ENCODE measurements at regions not wholly inside any gene's neighbourhood (a gene's known extent, or its start where the extent isn't known, plus 50 kb on each side); places are given as distances from the start of the nearest gene placed in this dataset.
A peak's percentile ranks its signal among the peaks of the same experiment; 100 is the strongest.

- no peaks in the 10 kb centered on the region for H3K36me3 Mint-ChIP-seq
- peak; percentile 31 for DNase-seq
- peaks cover 3% of the 10 kb centered on the region for H3K4me1 Mint-ChIP-seq
- POLR2A ChIA-PET: no interaction called here
- H3K9me3 Mint-ChIP-seq: no peaks in the 10 kb centered on the region
- peaks cover 2% of the 10 kb centered on the region for H3K27me3 Mint-ChIP-seq
- H3K4me3 Mint-ChIP-seq: no peak overlapping the region
- H3K27ac Mint-ChIP-seq: no peak overlapping the region
- ATAC-seq (ENCODE audit: low read depth): peak; percentile 36
These were observed 88.6 kb upstream of the ZNF280D start for GRCh38 chr15:56821721-56822425.

- no peak for ATAC-seq (ENCODE audit: low read depth)
- peaks cover 3% of the 10 kb centered on the region for H3K4me1 Mint-ChIP-seq
- H3K4me3 Mint-ChIP-seq: no peak overlapping the region
- H3K27me3 Mint-ChIP-seq: no peaks in the 10 kb centered on the region
- DNase-seq: no peak
- H3K36me3 Mint-ChIP-seq: no peaks in the 10 kb centered on the region
- POLR2A ChIA-PET: no interaction called here
- H3K9me3 Mint-ChIP-seq: no peaks in the 10 kb centered on the region
- H3K27ac Mint-ChIP-seq: no peak overlapping the region
These were observed 87.0 kb upstream of the ZNF280D start for GRCh38 chr15:56820333-56820732.

- H3K27me3 Mint-ChIP-seq: no peaks in the 10 kb centered on the region
- ATAC-seq (ENCODE audit: low read depth): no peak
- H3K4me3 Mint-ChIP-seq: no peak overlapping the region
- no peak for DNase-seq
- no peaks in the 10 kb centered on the region for H3K9me3 Mint-ChIP-seq
- H3K27ac Mint-ChIP-seq: no peak overlapping the region
- peaks cover 8% of the 10 kb centered on the region for H3K4me1 Mint-ChIP-seq
- no peaks in the 10 kb centered on the region for H3K36me3 Mint-ChIP-seq
- POLR2A ChIA-PET: no interaction called here
These were observed 84.2 kb upstream of the ZNF280D start for GRCh38 chr15:56817321-56818080.

- POLR2A ChIA-PET: no interaction called here
- H3K36me3 Mint-ChIP-seq: no peaks in the 10 kb centered on the region
- H3K9me3 Mint-ChIP-seq: no peaks in the 10 kb centered on the region
- DNase-seq (no peak), ATAC-seq (ENCODE audit: low read depth) (no peak)
- no peaks in the 10 kb centered on the region for H3K27me3 Mint-ChIP-seq
- peaks cover 8% of the 10 kb centered on the region for H3K4me1 Mint-ChIP-seq
- no peak overlapping the region for H3K27ac Mint-ChIP-seq
- no peak overlapping the region for H3K4me3 Mint-ChIP-seq
These were observed 83.5 kb upstream of the ZNF280D start for GRCh38 chr15:56816781-56817180.

- no peaks in the 10 kb centered on the region for H3K27me3 Mint-ChIP-seq
- ATAC-seq (ENCODE audit: low read depth): no peak
- H3K36me3 Mint-ChIP-seq: no peaks in the 10 kb centered on the region
- DNase-seq: no peak
- POLR2A ChIA-PET: no interaction called here
- H3K9me3 Mint-ChIP-seq: peaks cover 2% of the 10 kb centered on the region
- peaks cover 7% of the 10 kb centered on the region for H3K4me1 Mint-ChIP-seq
- no peak overlapping the region for H3K4me3 Mint-ChIP-seq
- H3K27ac Mint-ChIP-seq: no peak overlapping the region
These were observed 81.9 kb upstream of the ZNF280D start for GRCh38 chr15:56815247-56815646.

GRCh38 chr15:56814429-56814828, 81.1 kb upstream of the ZNF280D start:
- no peak overlapping the region for H3K4me3 Mint-ChIP-seq
- ATAC-seq (ENCODE audit: low read depth): no peak
- H3K27ac Mint-ChIP-seq: no peak overlapping the region
- H3K27me3 Mint-ChIP-seq: no peaks in the 10 kb centered on the region
- peaks cover 5% of the 10 kb centered on the region for H3K4me1 Mint-ChIP-seq
- H3K36me3 Mint-ChIP-seq: no peaks in the 10 kb centered on the region
- peaks cover 5% of the 10 kb centered on the region for H3K9me3 Mint-ChIP-seq
- POLR2A ChIA-PET: no interaction called here
- no peak for DNase-seq

- Mint-ChIP-seq H3K4me1 (peaks cover 5% of the 10 kb centered on the region), H3K27ac (no peak overlapping the region), H3K27me3 (no peaks in the 10 kb centered on the region), H3K9me3 (peaks cover 9% of the 10 kb centered on the region), H3K36me3 (no peaks in the 10 kb centered on the region), H3K4me3 (no peak overlapping the region)
- POLR2A ChIA-PET: no interaction called here
- DNase-seq: no peak
- no peak for ATAC-seq (ENCODE audit: low read depth)
These were observed 80.7 kb upstream of the ZNF280D start for GRCh38 chr15:56813995-56814394.

GRCh38 chr15:56812961-56813360, 79.7 kb upstream of the ZNF280D start:
- H3K27ac Mint-ChIP-seq: no peak overlapping the region
- POLR2A ChIA-PET: no interaction called here
- no peak overlapping the region for H3K4me3 Mint-ChIP-seq
- H3K36me3 Mint-ChIP-seq: no peaks in the 10 kb centered on the region
- DNase-seq (no peak), ATAC-seq (ENCODE audit: low read depth) (no peak)
- peaks cover 5% of the 10 kb centered on the region for H3K4me1 Mint-ChIP-seq
- no peaks in the 10 kb centered on the region for H3K27me3 Mint-ChIP-seq
- peaks cover 14% of the 10 kb centered on the region for H3K9me3 Mint-ChIP-seq

- no peaks in the 10 kb centered on the region for H3K27me3 Mint-ChIP-seq
- no peak overlapping the region for H3K4me3 Mint-ChIP-seq
- POLR2A ChIA-PET: no interaction called here
- no peak overlapping the region for H3K27ac Mint-ChIP-seq
- H3K36me3 Mint-ChIP-seq: peaks cover 1% of the 10 kb centered on the region
- H3K9me3 Mint-ChIP-seq: peaks cover 17% of the 10 kb centered on the region
- no peak for ATAC-seq (ENCODE audit: low read depth)
- peaks cover 5% of the 10 kb centered on the region for H3K4me1 Mint-ChIP-seq
- DNase-seq: no peak
These were observed 78.9 kb upstream of the ZNF280D start for GRCh38 chr15:56812221-56812620.

GRCh38 chr15:56811586-56811985, 78.3 kb upstream of the ZNF280D start:
- DNase-seq (no peak), ATAC-seq (ENCODE audit: low read depth) (no peak)
- Mint-ChIP-seq H3K4me1 (peaks cover 5% of the 10 kb centered on the region), H3K4me3 (no peak overlapping the region), H3K27ac (no peak overlapping the region), H3K9me3 (peaks cover 20% of the 10 kb centered on the region), H3K36me3 (peaks cover 1% of the 10 kb centered on the region), H3K27me3 (no peaks in the 10 kb centered on the region)
- POLR2A ChIA-PET: no interaction called here

- peaks cover 22% of the 10 kb centered on the region for H3K9me3 Mint-ChIP-seq
These were observed 74.9 kb upstream of the ZNF280D start for GRCh38 chr15:56808160-56808559.

GRCh38 chr15:56806148-56806536, 72.8 kb upstream of the ZNF280D start:
- POLR2A ChIA-PET: no interaction called here
- H3K27me3 Mint-ChIP-seq: no peaks in the 10 kb centered on the region
- peaks cover 2% of the 10 kb centered on the region for H3K4me1 Mint-ChIP-seq
- ATAC-seq (ENCODE audit: low read depth) (no peak), DNase-seq (no peak)
- no peak overlapping the region for H3K27ac Mint-ChIP-seq
- H3K9me3 Mint-ChIP-seq: peaks cover 22% of the 10 kb centered on the region
- no peak overlapping the region for H3K4me3 Mint-ChIP-seq
- H3K36me3 Mint-ChIP-seq: peaks cover 1% of the 10 kb centered on the region

More at GRCh38 chr15:56808160-56808559, 74.9 kb upstream of the ZNF280D start:
- H3K36me3 Mint-ChIP-seq: peaks cover 1% of the 10 kb centered on the region
- H3K27ac Mint-ChIP-seq: no peak overlapping the region
- H3K27me3 Mint-ChIP-seq: no peaks in the 10 kb centered on the region
- ATAC-seq (ENCODE audit: low read depth) (no peak), DNase-seq (no peak)
- POLR2A ChIA-PET: no interaction called here
- peaks cover 2% of the 10 kb centered on the region for H3K4me1 Mint-ChIP-seq
- H3K4me3 Mint-ChIP-seq: no peak overlapping the region

- no peak for ATAC-seq (ENCODE audit: low read depth)
- POLR2A ChIA-PET: no interaction called here
These were observed 72.3 kb upstream of the ZNF280D start for GRCh38 chr15:56805466-56806147.

GRCh38 chr15:56804938-56805337, 71.6 kb upstream of the ZNF280D start:
- H3K4me1 Mint-ChIP-seq: peaks cover 2% of the 10 kb centered on the region
- H3K27ac Mint-ChIP-seq: no peak overlapping the region
- H3K9me3 Mint-ChIP-seq: peaks cover 18% of the 10 kb centered on the region
- peaks cover 1% of the 10 kb centered on the region for H3K36me3 Mint-ChIP-seq
- H3K27me3 Mint-ChIP-seq: no peaks in the 10 kb centered on the region
- POLR2A ChIA-PET: no interaction called here
- ATAC-seq (ENCODE audit: low read depth): no peak
- DNase-seq: no peak
- H3K4me3 Mint-ChIP-seq: no peak overlapping the region

More at GRCh38 chr15:56805466-56806147, 72.3 kb upstream of the ZNF280D start:
- H3K27me3 Mint-ChIP-seq: no peaks in the 10 kb centered on the region
- no peak overlapping the region for H3K27ac Mint-ChIP-seq
- H3K4me3 Mint-ChIP-seq: no peak overlapping the region
- DNase-seq: no peak
- peaks cover 2% of the 10 kb centered on the region for H3K4me1 Mint-ChIP-seq
- peaks cover 1% of the 10 kb centered on the region for H3K36me3 Mint-ChIP-seq
- H3K9me3 Mint-ChIP-seq: peaks cover 20% of the 10 kb centered on the region
